ENCODE measurements at regions not wholly inside any gene's neighbourhood (a gene's known extent, or its start where the extent isn't known, plus 50 kb on each side); places are given as distances from the start of the nearest gene placed in this dataset.

DNA sequence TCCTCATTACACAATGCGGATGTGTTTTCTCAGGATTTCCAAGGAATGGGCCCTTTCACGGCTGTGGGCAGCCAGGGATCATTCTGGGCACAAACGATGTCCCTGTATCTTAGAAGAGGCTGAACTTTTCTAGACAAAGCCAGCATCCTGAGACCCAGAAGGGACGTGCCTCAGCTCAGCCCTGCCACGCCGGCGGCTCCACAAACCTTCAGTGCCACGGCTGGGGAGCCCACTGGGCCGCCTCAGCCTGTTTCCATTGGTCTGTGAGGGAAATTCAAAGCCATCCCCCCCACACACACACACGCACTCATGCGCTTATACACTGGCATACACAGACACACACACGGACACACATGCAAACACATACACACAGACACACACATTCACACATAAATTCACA is 344.9 kb upstream of the MKI67 start:
- DNase-seq = no peak

DNA sequence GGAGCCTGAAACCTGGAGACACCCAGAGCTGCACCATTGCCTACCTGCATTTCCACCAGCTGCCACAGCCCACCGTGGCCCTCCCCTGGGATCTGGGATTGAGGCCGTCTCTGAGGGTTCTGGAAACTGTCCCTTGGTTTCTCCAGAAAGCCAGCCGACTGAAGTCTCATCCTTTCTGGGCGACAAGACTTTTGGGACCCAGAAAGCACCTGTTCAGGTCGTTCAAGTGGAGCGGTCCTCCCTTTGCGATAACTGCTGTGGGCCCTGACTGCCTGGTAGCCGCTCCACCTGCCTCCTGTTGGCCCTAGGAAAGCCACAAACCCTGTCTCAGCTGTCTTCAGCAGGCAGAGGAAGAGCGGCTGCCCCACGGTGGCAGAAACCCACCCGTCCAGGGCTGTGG is 346.0 kb upstream of the MKI67 start:
- no peak for DNase-seq

DNA sequence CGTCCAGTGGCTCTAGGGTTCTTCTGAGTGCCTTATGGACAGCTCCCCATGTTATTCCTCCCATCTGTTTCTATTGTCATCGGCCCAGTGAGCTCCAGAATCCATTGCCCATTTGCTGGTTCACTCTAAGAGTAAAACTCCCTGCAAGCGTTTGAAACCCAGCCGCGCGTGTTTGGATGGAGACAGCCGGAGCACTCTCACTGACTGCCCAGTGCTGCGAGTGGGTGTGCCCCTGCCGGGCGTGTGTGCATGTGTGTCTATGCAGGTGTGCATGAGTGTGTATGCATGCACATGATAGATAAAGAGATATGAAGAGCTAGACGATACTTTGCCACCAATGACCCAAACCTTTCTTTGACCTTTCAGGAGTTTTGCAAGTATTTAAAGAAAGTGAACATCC is 347.2 kb upstream of the MKI67 start:
- DNase-seq = no peak

DNA sequence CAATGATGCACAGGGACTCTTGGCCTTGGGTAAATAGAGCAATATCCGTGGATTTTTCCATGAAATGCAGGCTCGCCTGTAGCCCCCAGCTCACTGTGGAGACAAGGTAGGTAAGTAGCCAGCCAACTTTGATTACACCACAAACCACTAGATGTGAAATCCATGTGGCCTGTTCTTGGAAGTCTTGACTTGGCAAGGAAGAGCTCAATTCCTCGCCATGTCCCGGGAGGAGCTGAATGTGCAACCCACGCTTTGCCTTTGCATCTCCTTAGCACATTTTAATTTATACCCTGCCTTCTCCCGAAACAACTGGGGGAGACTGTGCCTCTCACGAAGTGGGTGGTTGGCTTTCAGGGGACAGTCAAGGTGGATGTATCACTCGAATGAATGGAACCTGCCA is 347.7 kb upstream of the MKI67 start:
- no peak for DNase-seq

DNA sequence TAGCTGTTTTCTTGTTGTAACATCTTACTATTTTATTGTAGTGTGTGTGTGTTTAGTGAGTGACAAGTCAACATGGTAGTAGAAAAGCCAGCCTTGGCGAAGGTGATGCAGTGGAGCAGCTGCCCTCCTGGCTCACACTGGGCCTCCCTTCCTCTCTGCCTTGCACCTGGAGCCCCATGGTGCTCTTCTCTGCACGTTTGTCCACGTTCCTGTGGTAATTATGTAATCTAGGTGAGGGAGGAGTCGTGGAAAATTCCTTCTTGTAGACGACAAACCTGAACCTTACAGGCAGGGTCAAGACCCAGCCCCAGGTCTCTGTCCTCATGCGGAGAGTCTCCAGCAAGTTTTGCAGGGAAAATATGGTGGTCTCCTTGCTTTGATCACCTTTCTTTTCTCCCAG is 348.3 kb upstream of the MKI67 start:
- DNase-seq = no peak

DNA sequence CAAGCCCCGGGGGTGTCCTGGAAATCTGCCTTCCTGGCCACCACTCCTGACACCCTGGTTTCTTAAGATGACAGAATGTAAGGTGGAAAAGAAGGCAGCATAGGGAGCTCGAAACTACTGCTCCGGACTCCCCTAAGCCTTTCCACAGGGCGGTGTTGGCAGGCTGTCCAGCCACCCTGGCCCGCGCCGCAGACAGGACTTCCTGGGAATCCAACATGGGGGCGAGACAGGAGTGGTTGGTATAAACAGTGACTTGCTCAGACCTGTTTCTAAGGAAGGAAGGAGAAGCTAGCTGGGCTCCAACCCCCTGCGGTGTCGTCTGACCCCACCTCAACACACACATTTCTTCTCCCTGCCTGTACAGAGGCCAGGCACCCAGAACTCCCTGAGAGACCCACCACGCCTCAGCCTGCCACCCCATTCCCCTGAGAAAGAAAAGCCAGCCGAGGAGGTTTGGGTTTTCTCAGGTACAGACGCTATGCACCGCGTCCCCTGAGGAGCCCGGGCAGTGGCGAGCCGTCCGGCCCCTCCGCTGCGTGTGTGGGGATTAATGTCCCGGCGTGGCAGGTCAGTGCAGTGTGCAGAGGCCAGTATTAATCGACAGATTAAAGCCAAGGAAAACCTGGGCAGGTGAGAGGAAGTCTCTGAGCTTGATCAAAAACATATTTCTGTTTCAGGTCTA is 349.6 kb upstream of the MKI67 start:
- DNase-seq = no peak

DNA sequence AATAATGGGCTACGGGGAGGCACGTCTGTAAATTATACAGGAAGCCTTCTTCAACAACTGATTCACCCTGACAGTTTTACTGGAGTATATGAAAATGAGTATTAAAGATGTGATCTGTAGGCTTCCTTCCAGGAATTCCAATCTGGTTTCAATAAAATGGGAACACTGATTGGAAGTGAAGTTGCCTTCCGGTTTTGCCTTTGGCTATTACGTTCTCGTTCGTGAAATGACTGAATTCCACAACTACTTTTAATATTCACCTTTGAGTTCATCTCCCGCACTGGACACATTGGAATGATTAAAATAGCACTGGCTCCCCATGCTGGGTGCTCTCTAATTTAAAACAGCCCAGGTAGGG is 350.1 kb upstream of the MKI67 start:
- DNase-seq = no peak

DNA sequence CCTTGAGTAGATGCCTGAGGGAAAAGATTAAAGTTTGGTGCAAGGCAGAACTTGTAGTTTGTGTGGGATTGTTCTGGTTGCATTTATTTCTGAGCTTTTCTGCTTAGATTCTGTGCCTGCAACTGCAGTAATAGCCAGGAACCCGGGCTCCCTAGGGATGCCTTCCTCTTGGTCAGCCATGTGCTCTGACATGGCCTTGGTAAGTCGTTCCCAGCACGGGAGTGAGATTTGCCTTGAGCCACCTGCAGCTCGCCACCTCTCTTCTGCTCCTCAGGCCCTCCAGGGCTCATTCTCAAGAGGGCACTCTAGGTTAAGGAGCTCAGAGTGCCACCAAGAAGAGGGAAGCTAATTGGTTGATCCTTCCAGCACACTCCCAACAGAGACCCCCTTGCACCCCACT is 350.6 kb upstream of the MKI67 start:
- DNase-seq = no peak

DNA sequence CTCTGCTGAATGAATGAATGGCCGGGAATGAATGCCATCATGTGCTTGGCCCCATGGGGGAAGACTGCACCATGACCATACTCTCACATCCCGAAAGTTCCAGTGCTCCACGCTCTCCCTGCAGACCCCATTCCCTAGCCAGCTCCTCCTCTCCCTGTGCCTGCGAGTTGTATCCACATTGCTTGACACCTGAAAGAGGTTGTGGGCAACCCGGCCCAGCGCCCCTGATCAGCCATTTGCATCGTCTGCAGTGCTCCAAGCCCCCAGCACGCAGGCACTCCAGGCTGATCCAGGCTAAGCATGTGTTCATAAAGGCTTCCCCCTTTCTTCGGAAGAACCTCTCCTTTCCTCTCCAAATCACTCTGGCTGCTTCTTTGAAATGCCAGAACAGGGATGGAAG is 354.4 kb upstream of the MKI67 start:
- no peak for DNase-seq

DNA sequence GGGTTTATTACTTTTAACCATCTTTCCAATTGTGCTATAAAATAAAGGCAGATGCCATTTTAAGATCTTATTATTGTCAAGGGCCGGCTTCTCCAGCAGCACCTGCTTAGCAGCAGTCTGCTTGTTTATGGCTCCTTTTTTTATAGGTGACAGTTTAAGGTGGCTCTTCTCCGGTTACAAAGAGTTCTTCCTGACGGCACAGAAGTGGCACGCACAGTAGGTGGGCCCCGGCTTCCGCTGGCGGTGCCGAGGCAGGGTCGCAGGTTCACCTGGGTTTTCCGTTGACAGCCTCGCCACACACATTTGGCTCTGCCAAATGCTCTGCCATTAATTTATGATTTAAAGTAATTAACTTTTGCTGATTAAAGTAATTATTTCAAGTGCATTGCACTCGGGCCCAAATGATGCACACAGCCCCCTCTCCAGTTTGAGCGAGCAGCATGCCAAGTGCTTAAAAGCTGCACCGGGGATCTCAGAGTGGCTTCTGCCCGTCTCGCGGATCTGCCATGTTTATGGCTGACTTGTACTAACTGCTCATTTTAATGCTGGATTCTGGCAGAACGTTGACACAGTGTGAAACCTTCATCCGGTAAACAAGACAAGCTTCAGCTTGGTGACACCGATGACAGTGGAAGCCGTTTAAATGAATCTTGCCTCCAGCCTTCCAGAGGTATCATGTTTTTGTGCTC is 355.1 kb upstream of the MKI67 start:
- no peak for DNase-seq

DNA sequence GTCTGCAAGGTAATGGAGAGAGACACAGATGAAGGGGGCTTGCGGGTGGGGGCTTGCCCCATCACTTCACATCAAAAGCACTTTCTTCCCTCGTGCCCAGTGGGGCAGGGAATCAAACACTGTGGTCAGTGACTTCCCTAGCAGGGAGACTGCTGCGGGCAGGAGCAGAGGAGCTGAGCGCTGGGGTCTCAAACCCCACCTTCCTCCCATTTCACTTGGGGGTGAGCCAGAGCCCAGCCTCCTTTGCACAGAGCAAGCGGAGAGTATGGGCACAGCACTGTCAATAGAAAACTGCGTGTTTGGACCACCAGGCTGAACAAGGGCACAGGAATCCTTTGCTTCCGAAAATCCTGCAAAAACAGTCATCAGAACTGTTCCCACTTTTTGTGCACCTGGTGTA is 355.8 kb upstream of the MKI67 start:
- no peak for DNase-seq

DNA sequence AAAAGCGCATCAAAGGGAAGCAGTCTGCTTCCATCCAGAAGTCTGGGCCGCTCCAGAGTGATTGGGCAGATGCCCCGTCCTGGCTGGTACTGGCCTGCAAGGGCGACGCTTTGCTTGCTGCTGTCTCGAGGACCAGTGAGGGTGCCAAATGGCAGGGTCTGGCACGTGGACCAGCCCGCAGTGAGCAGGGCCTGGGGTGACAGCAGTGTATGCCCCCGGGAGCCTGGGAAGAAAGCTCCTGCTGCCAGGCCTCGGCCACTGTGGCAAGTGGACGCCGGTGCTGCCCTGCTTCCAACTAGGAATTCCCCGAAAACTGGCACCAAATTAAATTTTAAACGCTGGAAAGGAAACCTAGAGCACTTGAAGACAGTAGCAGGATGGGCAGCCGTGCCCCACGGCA is 357.0 kb upstream of the MKI67 start:
- no peak for DNase-seq

DNA sequence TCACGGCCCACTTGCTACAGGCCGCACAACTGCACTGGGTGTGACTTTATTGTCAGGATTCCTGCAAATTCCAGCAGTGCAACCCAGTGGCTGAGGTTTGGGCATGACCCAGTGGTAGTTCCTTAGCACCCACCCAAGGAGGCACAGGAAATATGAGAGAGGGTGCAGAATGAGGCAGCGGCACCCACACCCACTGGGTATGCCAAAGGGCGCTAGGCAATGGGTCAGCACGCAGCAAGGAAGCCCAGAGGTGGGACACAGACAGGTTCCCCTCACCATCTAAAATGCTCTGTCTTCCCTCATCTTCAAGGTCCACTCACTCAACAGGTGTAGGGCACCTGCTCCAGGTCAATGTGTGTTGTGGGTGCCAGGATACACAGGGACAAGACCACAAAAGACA is 357.8 kb upstream of the MKI67 start:
- DNase-seq = no peak

DNA sequence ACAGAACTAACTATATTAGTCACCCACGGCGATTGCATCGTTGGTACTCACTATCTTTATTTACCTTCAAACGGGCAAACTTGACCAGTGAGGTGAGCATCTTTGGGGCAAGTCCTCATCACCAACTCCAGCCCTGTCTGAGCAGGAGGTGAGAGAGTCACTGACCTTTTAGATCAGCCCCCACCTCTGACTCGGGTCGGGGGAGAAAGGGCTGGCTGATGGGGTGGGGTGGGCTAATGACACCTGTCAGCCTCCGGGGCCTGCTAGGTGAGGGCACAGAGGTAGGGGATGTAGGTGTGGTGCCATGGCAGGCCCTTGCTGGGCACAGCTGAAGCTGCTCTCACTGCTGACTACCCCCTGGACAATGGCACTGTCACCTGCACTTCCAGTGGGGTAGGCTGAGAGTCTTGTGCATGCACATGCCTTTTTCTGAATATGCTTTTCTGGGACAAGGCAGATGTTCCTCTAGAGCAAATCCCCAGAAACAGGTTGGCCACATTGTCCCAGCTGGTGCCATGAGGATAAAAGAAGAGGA is 359.5 kb upstream of the MKI67 start:
- DNase-seq = no peak

DNA sequence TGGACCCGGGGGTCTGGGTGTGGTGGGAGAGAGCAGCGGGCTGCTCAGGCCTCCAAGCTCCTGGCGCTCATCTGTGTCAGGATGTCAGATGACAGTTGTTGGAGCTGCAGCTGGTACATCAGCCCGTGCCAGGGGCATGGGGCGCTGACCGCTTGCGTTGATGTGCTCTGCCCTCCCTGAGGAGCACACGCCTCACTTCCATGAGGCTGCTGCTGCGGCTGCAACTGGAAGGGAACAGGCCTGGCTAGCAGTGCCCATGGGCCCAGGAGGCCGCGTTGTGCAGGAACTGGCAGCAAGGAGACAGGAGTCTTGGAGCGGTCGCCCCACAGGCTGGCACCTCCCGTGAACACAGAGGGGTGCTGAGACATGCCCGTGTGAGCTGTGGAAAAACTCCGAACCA is 361.3 kb upstream of the MKI67 start:
- no peak for DNase-seq

DNA sequence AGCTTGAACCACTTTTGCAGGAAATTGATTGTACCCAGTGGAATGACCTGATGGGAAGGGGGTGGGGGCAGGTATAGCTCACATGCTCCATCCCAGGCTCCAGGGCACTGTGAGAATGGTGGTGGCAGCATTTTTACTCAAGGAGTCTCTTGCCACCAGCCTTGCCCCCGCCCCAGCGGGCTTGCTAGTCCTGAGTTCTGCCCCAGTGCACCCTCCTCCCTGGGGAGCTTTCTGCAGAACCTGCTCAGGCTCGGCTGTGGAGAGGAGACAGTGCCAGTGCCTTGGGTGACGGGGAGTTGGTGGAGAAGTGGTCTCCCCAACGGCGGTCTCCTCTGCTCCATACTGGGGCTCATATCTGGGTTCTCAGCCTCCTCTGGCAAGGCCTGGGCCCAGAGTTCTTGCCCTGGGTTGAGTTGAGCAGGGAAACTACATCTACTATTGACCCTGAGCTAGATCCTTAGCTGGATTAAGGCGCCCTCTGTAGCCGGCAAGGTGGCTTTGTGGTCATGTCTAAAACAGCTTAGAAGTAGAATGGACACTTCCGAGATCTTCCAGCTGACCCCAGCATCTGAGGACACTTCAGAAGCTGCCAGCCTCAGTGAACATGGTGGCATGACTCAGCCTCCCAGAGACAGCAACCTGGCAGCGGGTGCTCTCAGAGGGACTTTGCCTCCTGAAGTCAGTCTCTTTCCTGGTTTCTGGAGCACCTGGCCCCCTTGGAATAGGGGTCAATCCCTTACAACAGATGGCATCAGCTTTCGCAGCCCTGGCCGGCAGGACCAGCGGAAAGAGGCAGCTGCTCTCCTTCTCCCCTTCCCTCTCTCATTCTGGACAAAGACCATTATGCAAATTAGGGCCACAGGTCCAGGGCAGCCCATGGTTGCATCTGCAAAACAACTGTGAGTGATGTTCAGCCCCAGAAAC is 363.4 kb upstream of the MKI67 start:
- no peak for DNase-seq

DNA sequence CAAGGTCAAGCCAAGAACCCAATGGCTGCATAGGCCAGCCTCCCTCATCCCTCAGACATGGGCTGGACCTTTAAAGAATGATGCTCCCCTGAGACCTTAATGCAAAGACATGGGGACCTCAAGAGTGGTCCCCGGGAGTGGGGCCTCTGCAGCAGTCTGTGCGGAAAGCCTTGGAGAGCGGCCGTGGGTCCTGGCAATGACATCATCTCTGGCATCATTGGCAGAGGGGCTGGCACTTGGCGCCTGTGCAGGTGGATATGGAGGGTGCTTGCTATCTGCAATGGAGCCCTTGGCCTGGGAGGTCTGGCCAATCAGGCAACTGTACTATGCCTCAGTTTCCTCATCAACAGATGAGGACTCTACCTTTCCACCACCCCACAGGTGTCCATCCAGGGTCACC is 365.5 kb upstream of the MKI67 start:
- no peak for DNase-seq

DNA sequence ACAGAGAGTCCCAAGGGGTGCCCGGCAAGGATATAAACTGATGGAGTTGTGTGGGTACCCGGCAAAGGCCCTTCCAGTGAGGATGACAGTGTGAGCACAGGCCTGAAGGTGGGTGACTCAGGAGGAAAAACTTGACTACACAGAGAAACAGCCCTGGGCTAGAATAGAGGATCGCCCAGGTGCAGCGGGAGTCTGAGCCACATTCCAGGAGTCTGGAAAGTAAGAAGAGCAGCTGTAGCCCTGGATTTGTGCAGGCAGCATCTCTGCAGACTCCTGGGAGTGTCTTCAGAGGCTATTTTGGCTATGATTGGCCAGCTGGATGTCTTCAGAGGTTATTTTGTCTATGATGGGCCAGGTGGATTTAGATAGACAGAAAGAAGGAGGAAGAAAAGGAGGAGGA is 367.6 kb upstream of the MKI67 start:
- no peak for DNase-seq

DNA sequence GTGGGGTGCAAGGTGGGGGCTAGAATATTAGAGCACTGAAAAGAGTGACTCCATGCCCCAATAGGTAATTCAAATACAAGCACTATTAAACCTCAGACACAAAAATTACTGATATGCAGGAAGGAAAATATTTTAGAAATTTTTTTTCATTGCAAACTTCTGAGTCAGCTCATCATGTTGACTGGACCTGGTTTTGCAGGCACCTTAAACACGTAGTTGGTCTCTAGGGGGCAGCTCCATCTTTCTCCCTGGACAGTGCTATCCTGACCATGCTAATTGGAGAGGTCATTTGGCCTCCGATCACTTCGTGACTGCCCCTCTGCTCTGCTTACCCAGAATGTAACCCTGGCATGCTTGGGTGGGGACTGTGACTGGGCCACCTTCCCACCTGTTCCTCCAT is 368.4 kb upstream of the MKI67 start:
- DNase-seq = no peak

DNA sequence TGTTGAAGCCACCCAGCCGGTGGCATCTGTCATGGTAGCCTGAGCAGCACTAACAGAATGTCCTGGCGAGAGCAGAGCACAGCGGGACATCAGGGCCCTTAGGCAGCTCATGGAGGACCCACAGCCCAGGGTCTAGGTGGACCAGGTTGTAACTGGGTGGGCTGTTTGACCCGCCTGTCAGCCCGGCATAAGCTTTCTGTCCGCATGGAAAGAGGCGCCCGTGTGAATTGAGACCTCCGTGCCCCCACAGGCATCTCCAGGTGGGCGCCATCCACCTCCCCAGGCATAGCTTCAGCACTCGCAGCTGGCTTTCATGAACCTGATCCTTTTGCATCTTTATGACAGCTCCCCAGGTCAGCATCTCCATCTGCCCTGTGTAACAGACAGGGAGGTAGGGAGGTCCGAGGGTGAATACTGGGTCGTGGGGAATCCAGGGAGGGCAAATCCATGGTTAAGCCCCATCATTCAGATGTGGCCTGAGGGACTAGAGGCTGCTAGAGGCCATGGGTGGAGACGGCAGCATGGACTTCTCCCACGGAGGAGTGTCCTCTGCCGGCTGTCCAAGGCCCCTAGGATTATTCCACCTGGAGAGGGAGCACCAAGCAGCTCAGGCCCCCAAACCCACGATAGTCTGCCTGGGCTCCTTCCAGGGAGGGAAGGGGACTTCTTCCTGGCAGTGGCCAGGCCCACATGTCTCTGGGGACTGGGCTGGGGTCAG is 371.6 kb upstream of the MKI67 start:
- no peak for DNase-seq

DNA sequence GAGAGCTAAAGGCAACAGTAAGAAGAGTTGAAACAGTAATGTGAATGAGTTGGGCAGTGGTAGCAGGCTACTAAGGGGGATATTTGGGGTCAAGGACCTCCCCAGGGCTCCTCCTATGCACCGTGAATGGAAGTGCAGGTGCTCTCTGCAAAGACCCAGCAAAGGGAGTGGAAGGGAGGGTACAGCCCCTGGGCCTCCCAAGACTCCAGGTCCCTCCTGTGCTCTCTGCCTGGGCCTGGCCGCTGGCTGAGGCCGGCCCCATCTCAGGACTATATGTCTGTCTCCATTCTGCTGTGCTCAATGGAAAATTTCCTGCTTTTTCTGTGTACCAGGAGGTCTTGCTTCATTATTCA is 372.1 kb upstream of the MKI67 start:
- no peak for DNase-seq

DNA sequence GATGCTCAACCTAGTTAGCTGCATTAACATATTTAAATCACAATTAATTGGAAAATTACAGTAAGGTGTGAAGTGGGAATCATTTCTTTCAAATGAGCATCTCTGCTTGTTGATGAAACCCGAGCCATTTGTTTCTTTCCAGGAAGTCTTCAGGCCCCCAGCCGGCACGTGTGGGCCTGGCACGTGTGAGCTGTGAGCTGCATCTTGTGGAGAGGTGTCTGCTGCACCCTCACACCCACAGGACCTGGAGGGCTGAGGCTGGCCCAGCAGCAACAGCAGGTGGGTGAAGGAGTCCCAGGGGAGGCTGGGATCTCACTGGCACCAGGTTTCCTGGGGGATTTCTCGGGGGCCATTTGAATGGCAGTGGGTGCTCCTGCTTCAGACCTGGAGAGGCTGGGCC is 372.5 kb upstream of the MKI67 start:
- DNase-seq = no peak

DNA sequence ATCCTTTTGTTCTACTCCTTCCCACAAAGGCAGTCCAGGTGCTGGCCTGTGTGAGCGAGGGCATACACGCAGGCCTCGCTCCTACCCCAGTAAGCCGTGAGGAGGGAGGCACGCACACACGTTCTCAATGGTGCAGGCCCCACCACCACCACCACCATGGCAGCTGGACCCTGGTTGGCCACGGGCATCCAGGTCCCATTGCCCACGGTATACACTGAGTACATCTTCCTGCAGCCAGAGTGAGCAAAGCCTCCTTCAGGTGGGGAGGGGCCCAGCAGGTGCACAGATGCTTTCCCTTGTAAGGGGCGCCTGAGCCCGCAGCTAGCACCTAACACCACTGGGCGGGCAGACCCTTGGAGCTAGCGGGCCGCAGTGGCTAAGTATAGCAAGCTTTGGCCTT is 373.3 kb upstream of the MKI67 start:
- DNase-seq = no peak
